HG03565 (cell line): ENCODE measurements at regions not wholly inside any gene's neighbourhood (a gene's known extent, or its start where the extent isn't known, plus 50 kb on each side); places are given as distances from the start of the nearest gene placed in this dataset.

Experiments used
- ATAC-seq: cut with Tn5 transposase; IDR thresholded peaks from one replicate; pipeline ENCODE4 v1.9.1; 2021; ENCODE audit warnings: mild to moderate bottlenecking, moderate library complexity; ENCODE audit not compliant: unreplicated experiment

GRCh38 chr1:194300776-194301175 lies 1114.4 kb upstream of the B3GALT2 start:
- no peak for ATAC-seq

- no peak for ATAC-seq
Measured at GRCh38 chr1:194300340-194300739, 1113.9 kb upstream of the B3GALT2 start.

DNA sequence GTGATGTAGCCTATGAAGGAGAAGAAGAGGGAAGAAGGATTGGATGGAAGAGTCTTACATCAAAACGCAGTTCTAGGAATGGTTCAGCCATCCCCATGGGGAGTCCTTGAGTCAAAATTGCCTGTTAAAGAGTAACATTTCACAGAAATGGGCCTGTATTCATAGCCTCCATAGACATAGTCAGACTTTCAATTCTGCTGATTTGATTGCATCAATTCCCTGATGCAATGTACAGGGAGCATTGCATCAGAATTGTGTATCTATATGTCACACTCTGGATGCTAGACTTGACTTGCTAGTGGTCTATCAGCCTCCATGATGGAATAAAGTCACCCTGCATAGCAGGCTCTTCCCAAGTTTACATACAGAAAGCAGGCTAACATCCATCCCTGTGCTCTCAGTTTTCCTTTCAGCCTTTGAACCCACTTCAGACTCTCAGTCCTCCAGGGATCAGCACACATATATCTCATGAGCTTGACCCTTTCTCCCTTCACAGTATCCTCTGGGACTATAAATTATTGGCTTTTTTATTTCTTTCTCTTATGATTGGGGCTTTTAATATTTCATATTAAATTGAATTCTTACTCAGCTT lies 1111.7 kb upstream of the B3GALT2 start:
- no peak for ATAC-seq

DNA sequence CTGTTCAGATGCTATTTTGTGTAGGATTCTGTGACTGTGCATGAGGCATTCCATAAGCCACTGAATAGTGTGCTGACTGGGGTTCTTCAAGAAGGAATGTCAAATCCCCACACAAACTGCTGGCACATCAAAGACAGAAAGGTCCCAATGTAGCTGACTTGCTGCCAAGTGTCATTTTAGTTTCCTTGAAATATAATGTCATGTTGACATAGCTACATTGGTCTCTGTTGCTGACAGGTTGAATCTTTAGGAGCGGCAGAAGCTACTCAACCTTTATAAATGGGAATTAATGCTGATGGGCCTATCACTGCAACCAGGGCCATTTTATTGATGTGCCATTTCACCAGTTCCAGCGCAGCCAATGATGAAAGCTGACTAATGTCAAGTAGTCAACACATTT lies 1110.7 kb upstream of the B3GALT2 start:
- ATAC-seq, result no peak

- no peak for ATAC-seq
Measured at GRCh38 chr1:194296201-194296600, 1109.8 kb upstream of the B3GALT2 start.

- ATAC-seq, result peak; percentile 95
Measured at GRCh38 chr1:194295685-194296084, 1109.3 kb upstream of the B3GALT2 start.

- ATAC-seq, result no peak
Measured at GRCh38 chr1:194293851-194294405, 1107.5 kb upstream of the B3GALT2 start.

DNA sequence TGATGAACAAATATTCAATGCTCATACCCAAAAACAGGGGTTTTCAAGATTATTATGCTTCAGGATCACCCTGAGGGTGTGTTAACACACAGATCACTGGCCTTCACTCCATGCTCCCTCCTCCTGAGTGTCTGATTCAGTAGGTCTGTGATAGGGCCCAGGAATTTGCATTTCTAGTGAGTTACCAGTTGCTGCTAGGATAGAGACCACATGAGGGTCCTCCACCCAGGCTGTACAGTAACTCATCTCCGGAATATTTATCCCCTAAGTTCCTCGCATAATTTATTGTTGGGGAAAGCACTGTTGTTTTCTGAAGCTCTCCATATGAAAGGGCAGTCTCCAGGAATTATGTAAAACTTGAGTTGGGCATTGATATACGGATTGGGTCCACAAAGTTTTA lies 1106.6 kb upstream of the B3GALT2 start:
- no peak for ATAC-seq

- peak; percentile 94 for ATAC-seq
Measured at GRCh38 chr1:194289569-194290266, 1103.3 kb upstream of the B3GALT2 start.

DNA sequence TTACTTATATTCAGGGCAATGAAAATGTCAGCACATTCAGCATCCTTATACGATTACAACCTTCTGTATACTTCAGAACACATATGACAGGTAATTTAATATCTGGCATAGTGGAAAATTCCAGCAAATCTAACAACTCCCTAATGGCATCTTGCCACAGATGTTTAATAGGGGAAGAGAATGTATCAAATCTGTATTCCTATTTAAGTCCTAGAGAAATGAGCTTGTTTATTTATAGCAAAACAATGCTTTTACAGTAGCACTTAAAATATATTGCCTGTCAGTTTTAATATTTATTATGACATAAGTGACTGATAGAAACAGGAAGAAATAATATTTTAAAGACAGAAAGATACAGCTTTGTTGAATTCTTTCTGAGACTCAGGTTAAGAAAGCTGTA lies 1101.8 kb upstream of the B3GALT2 start:
- no peak for ATAC-seq

GRCh38 chr1:194281376-194281775 lies 1095.0 kb upstream of the B3GALT2 start:
- ATAC-seq, result no peak

DNA sequence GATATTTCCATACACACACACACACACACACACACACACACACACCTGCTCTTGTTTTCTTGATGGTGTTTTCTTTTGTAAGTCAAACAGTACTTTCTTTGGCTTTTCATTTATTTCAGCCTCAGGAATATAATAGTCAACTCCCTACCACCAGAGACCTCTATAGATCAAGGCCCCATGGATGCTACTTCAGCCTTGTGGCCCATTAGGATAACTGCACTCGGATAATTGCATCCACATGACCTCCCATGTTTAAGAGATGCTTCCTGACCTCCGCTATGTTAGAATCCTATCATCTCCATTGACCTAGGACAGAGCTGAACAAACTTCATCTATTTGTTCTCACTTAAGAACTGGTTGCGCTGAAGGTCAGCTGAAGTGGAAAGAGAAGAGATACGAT lies 1094.0 kb upstream of the B3GALT2 start:
- ATAC-seq, result no peak

DNA sequence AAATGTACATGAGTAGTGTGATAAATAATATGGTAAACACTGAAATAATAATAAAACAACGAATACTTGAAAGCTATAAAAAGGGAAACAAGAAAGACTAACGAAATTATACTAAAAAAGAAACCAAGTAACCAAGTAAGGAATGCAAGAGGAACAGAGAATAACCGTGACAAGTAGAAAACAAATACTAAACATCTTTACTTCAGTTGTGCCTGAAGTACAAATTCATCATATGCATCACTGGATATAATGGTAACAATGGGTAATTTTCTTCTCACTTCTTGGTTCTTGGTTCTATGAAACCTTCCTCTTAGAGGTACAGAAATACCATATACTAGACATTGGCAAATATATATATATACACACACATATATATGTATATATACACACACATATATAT lies 1093.6 kb upstream of the B3GALT2 start:
- ATAC-seq, result peak; percentile 94

GRCh38 chr1:194277927-194278326 lies 1091.5 kb upstream of the B3GALT2 start:
- no peak for ATAC-seq

DNA sequence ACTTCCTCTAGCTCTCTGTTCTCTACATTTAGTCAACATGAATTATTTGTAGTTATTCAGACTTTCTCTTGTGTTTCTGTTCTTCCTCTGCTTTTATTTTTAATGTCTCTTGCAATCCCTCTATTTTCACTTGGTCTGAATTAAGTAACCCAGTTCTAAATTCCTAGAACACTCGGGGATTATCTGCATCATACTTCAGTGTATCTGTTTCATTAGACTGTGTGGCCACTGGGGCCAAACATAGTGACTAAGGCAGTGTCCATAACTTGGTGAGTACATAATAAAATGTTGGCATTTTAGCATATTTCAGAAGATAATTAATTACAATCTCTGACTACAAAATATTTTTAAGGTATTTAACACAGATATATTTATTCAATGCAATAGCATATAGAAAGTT lies 1087.2 kb upstream of the B3GALT2 start:
- no peak for ATAC-seq

GRCh38 chr1:194268839-194269238 lies 1082.4 kb upstream of the B3GALT2 start:
- no peak for ATAC-seq

DNA sequence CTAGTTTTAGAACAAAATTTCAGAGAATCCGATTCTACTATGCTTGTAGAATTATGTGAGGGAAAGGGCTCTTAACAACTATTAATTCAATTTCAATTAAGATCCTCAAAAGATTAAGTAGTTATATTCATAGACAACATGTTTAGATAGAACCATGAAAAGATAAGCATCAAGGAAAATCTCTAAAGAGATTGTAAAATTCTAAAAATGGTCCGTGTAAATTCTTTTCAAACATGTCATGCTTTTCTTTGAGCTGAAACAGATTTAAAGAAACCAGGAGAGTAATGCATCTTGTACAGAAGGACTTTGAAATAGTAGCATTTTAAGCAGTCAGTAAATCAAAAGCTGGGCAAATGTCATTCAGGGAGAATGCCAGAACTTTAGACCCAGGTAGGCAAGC lies 1080.6 kb upstream of the B3GALT2 start:
- no peak for ATAC-seq

DNA sequence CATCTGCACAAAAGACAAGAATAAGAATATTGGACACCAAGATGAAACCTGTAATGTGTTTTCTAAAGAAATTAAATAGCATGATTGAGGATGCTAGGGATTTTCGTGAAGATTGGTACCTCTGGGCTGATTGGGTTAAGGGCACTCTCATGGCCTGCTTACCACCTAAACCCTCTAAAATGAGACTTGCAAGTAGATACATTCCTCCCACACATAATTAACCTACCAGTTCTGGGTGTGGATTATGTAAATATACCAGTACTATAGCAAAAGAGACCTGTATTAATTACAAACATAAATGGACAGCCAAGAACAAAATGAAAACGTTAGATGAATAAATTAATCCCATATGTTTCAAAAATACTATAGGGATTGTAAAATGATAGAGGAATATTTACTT lies 1069.6 kb upstream of the B3GALT2 start:
- ATAC-seq, result no peak

- ATAC-seq, result no peak
Measured at GRCh38 chr1:194252199-194252598, 1065.8 kb upstream of the B3GALT2 start.

- no peak for ATAC-seq
Measured at GRCh38 chr1:194241215-194241614, 1054.8 kb upstream of the B3GALT2 start.

DNA sequence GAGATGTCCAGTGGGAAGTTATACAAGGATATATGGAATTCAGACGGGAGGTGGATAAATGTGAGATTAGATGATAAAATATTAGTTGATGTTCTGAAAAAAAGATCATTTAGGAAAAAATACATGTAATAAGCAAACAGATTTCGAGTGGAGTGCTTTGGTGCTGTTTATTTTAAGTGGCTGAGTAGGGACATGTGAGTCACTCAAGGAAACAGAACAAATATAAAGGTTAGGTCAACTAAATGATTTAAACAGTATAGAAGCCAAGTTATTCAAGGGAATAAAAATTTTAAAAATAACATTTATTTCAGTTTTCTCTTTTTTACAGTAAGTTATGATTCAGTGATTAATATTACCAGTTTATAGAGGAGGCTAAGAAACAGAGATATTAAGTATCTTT lies 1046.7 kb upstream of the B3GALT2 start:
- no peak for ATAC-seq

DNA sequence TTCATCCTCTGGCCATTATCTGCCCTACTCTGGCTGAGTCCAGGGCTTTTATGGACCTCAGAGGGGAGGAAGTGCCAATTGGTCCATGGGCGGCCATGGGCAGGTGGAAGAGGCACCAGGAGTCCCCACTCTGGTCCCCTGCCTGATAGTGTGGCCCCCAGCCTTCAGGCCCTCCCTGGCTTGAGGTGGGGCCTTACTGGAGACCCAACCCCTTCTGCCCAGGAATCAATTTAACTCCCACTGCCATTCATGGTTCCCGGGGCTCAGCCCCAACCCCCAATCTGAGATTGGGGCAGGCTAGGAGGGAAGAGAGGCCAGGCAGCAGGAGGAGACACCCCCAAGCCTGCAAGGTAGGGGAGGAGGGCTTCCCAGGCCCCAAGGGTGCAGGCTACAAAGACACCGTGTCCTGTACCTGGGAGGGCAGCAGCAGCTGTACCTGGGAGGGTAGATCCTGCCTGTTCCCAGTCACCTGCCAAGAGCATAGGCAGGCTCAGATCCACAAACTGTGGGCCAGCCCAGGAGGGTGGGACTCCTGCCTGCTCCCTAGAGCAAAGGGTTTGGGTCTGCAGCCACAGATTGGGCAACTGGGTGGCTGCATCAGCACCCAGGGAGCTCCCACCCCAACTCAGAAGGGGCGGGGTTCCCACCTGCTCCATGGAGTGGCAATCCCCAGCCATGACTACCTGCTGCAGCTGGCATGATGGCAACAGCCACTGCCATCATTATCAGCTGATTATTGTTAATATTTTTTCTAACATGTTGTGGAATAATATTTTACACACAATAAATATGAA lies 1044.1 kb upstream of the B3GALT2 start:
- no peak for ATAC-seq
